Loucy (cell line): ENCODE measurements at regions not wholly inside any gene's neighbourhood (a gene's known extent, or its start where the extent isn't known, plus 50 kb on each side); places are given as distances from the start of the nearest gene placed in this dataset.

Source experiments
- H2AFZ ChIP-seq: fragments of 200-600 bp; sonication (generic); 2 replicates; pipeline ENCODE4 v1.6.0; 2016; ENCODE audit warnings: antibody characterized with exemption, mild to moderate bottlenecking, low read length, moderate library complexity
- H3F3A ChIP-seq: fragments of 200-600 bp; 2 replicates; pipeline ENCODE4 v1.6.0; 2016; ENCODE audit warnings: antibody characterized with exemption, low read depth, mild to moderate bottlenecking
- H3K27me3 ChIP-seq: fragments of 200-600 bp; sonication (generic); 2 replicates; pipeline ENCODE4 v1.6.1; 2014; ENCODE audit warnings: low read length, mild to moderate bottlenecking; ENCODE audit not compliant: insufficient read depth, poor library complexity, severe bottlenecking
- H3K36me3 ChIP-seq: fragments of 200-600 bp; sonication (generic); 2 replicates; pipeline ENCODE4 v1.6.1; 2016; ENCODE audit warnings: low read length; ENCODE audit not compliant: insufficient read depth
- H3K4me1 ChIP-seq: fragments of 200-600 bp; sonication (generic); 2 replicates; pipeline ENCODE4 v1.5.1; 2014; ENCODE audit warnings: low read length, mild to moderate bottlenecking; ENCODE audit not compliant: insufficient read depth, poor library complexity, severe bottlenecking
- H3K4me2 ChIP-seq: fragments of 200-600 bp; sonication (generic); 2 replicates; pipeline ENCODE4 v1.6.0; 2014; ENCODE audit warnings: antibody characterized with exemption, low read length, low read depth, mild to moderate bottlenecking; ENCODE audit not compliant: poor library complexity, severe bottlenecking
- H3K4me3 ChIP-seq: fragments of 200-600 bp; sonication (generic); 2 replicates; pipeline ENCODE4 v1.5.1; 2014; ENCODE audit warnings: low read length, mild to moderate bottlenecking, mixed read lengths; ENCODE audit not compliant: poor library complexity, severe bottlenecking
- H3K79me2 ChIP-seq: fragments of 200-600 bp; sonication (generic); 2 replicates; pipeline ENCODE4 v1.6.1; 2014; ENCODE audit warnings: low read length; ENCODE audit not compliant: insufficient read depth
- H3K9ac ChIP-seq: fragments of 200-600 bp; sonication (generic); 2 replicates; pipeline ENCODE4 v1.6.0; 2014; ENCODE audit warnings: mild to moderate bottlenecking, low read depth, low read length, moderate library complexity; ENCODE audit not compliant: poor library complexity, severe bottlenecking
- H3K9me2 ChIP-seq: fragments of 200-600 bp; sonication (generic); replicated peaks from 2 replicates; pipeline ENCODE4 v1.6.1; 2016; ENCODE audit warnings: low read depth, low read length, mixed read lengths
- H3K9me3 ChIP-seq: fragments of 200-600 bp; sonication (generic); 2 replicates; pipeline ENCODE4 v1.6.1; 2014; ENCODE audit warnings: mild to moderate bottlenecking, antibody characterized with exemption, low read length, low read depth; ENCODE audit not compliant: insufficient read depth
- H4K20me1 ChIP-seq: fragments of 200-600 bp; sonication (generic); 2 replicates; pipeline ENCODE4 v1.6.0; 2014; ENCODE audit warnings: antibody characterized with exemption, low read length, mild to moderate bottlenecking; ENCODE audit not compliant: insufficient read depth, poor library complexity, severe bottlenecking
- CTCF ChIP-seq: fragments of 200-600 bp; sonication (generic); conservative IDR thresholded peaks from 2 replicates; pipeline ENCODE4 v1.5.1; 2014; ENCODE audit warnings: mild to moderate bottlenecking, antibody characterized with exemption, low read length
- EZH2phosphoT487 ChIP-seq: fragments of 200-600 bp; IDR thresholded peaks from 2 replicates; pipeline ENCODE4 v1.6.1; 2018; ENCODE audit warnings: antibody characterized with exemption, mild to moderate bottlenecking, moderate library complexity, borderline replicate concordance

DNA sequence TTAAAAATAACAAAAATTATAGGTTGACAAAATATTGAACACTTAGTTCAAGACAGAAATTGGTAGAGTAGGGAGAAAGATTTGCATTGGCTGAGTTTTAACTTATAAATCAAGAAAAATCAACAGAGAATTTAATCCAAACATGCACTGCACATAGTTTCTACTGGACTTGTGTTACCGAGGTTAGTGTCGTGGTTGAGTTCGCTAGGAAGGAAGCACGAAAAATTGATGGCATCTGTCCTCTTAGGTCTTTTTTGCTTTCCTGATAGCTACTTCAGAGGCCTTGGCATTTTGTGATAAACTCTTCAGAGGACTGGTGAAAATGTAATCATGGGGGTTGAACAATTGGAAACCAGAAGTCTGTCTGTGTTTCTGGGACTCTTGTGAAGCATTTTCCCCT, 392.9 kb downstream of the NUAK1 start:
- TF ChIP-seq EZH2phosphoT487 (no peak), CTCF (no peak)
- no peaks in the 10 kb centered on the region for H3F3A ChIP-seq
- no peak overlapping the region for H3K4me2 ChIP-seq
- H4K20me1 ChIP-seq = no peaks in the 10 kb centered on the region
- H3K9me2 ChIP-seq = no peaks in the 10 kb centered on the region
- H3K9me3 ChIP-seq = no peaks in the 10 kb centered on the region
- H2AFZ ChIP-seq = no peak overlapping the region
- no peaks in the 10 kb centered on the region for H3K79me2 ChIP-seq
- no peak overlapping the region for H3K4me3 ChIP-seq
- H3K4me1 ChIP-seq = no peaks in the 10 kb centered on the region
- no peak overlapping the region for H3K9ac ChIP-seq
- no peaks in the 10 kb centered on the region for H3K27me3 ChIP-seq
- no peaks in the 10 kb centered on the region for H3K36me3 ChIP-seq

DNA sequence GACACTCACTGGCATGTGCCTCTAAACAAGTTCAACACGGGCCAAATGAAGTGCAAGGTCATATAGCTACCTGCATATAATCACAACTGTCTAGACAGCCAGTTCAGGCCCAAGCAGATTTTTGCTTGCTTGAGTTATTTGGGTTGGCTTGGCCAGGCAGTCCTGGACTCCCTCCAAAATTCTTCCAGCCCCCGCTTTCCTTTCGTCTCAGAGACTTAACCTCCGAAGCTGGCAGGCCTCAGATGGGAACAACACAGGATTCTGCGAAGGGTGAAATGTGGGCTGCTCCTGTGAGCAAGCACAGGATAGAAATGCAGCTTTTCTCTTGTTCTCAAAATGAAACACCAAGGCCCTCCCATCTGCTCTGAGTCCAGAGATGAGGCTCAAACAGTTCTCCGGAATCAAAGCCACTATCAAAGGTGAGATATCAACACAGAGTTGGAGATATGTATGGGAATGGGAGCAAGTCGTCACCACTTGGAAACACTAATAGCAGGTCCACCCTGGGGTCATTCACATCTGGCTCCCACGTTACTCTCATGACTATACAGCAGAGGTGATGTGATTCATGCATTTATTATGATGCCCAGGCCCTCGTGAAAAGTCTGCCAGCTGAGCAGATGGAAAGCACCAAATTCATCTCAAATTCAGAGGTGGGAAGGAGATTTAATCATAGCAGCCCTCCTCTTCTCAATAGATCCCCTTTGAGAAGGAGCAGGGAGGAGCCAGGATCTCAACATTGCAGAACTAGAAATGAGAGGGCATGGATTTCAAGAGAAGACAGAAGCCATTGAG, 389.8 kb downstream of the NUAK1 start:
- no peak overlapping the region for H3K4me2 ChIP-seq
- TF ChIP-seq CTCF (no peak), EZH2phosphoT487 (no peak)

DNA sequence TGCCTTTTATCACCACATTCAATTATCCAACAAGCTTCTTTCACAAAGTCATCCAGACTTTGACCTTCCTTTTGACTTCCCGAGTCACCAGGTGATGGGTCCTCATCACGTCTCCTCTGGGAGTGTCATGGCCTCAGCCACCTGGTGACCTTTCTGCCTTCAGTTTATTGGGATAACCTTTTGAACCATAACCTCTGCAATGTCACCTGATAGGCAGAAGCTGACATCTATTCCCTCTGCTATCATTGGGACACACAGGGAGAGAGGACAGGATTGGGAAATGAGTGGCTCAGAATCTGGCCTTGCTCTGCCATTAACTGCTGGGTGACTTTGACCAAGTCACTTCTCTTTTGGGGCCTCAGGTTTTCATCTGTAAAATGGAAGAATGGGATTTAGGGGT, 388.7 kb downstream of the NUAK1 start:
- Histone ChIP-seq H3K4me2 (no peak overlapping the region), H3K36me3 (no peaks in the 10 kb centered on the region), H3K9ac (no peak overlapping the region), H3K9me3 (no peaks in the 10 kb centered on the region), H3K4me3 (no peak overlapping the region), H3F3A (no peaks in the 10 kb centered on the region), H3K79me2 (no peaks in the 10 kb centered on the region), H3K27me3 (no peaks in the 10 kb centered on the region), H4K20me1 (no peaks in the 10 kb centered on the region), H3K9me2 (no peaks in the 10 kb centered on the region), H3K4me1 (no peaks in the 10 kb centered on the region), H2AFZ (no peak overlapping the region)
- TF ChIP-seq EZH2phosphoT487 (no peak), CTCF (no peak)

More for the DNA sequence above, 389.8 kb downstream of the NUAK1 start:
- Histone ChIP-seq H3K27me3 (no peaks in the 10 kb centered on the region), H3K4me1 (no peaks in the 10 kb centered on the region), H3K9ac (no peak overlapping the region), H3F3A (no peaks in the 10 kb centered on the region), H3K4me3 (no peak overlapping the region), H3K9me2 (no peaks in the 10 kb centered on the region), H3K36me3 (no peaks in the 10 kb centered on the region), H3K79me2 (no peaks in the 10 kb centered on the region), H4K20me1 (no peaks in the 10 kb centered on the region), H3K9me3 (no peaks in the 10 kb centered on the region), H2AFZ (no peak overlapping the region)
